ENCODE measurements at regions not wholly inside any gene's neighbourhood (a gene's known extent, or its start where the extent isn't known, plus 50 kb on each side); places are given as distances from the start of the nearest gene placed in this dataset. TPM values are rescaled to one million over a fixed set of nuclear protein-coding genes. Genes with fewer than 3 reads are reported as not detected.

DNA sequence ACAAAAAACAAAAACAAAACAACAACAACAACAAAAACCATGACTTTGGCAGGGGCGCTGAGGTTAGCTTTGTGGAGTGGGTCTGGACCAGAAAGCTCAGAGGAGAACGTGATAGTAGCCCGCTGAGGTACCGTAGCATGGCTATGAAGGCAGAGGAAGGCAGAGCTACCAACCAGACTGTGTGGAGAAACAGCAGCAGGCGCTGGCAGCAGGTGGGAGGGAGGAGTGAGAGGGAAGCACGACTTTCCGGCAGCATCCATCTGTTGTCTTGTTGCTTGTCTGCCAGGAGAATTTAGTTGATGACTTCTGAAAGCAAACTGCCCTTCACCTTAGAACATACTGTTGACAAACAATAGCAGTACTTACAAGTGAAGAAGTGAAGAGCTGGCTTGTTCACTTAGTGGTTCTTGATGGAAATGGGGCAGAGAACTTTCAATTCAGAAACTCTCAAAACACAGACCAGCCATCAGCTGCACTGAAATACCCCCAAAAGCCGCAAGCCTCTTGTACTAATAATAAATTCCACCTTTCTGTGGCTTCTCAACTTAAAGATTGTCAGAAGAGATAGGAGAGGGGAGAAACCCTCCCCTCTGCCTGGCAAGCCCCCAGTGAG lies 447.2 kb downstream of the SLITRK2 start:
- no peak overlapping the region for H3K27ac ChIP-seq (ENCODE audit: low read depth, low read length)
- no peak overlapping the region for H3K4ac ChIP-seq (ENCODE audit: low read depth, low read length)
- H3K27me3 ChIP-seq (ENCODE audit: insufficient read depth, low read length, poor library complexity), result no peaks in the 10 kb centered on the region
- DNase-seq, result no peak
- no peak overlapping the region for H4K5ac ChIP-seq (ENCODE audit: low read length)
- H4K8ac ChIP-seq (ENCODE audit: low read depth, low read length), result no peak overlapping the region
- H3K79me2 ChIP-seq (ENCODE audit: control insufficient read depth, insufficient read depth, low read length), result no peaks in the 10 kb centered on the region
- H2BK120ac ChIP-seq (ENCODE audit: low read depth, low read length), result no peak overlapping the region
- H3K9ac ChIP-seq (ENCODE audit: low read length), result no peak overlapping the region
- no peak overlapping the region for H3K56ac ChIP-seq (ENCODE audit: low read length)
- no peak overlapping the region for H2BK15ac ChIP-seq (replicated peaks; ENCODE audit: low read depth)
- no peak overlapping the region for H2AK5ac ChIP-seq (ENCODE audit: low read length)
- WGBS (ENCODE audit: extremely low coverage, insufficient coverage, low lambda C conversion rate), result no CpG with 5 or more reads among the region's 8 CpGs
- H3K4me2 ChIP-seq (ENCODE audit: low read length), result no peak overlapping the region
- H3K4me1 ChIP-seq (ENCODE audit: control insufficient read depth, low read depth, low read length), result no peaks in the 10 kb centered on the region
- no peak overlapping the region for H3K23ac ChIP-seq (ENCODE audit: low read length)
- H2BK5ac ChIP-seq (ENCODE audit: low read length), result no peak overlapping the region
- no peak overlapping the region for H3K18ac ChIP-seq (ENCODE audit: low read length)
- H3K79me1 ChIP-seq (ENCODE audit: low read length), result no peaks in the 10 kb centered on the region
- H3K36me3 ChIP-seq (ENCODE audit: control insufficient read depth, insufficient read depth, low read length), result no peaks in the 10 kb centered on the region
- no peak overlapping the region for H3K4me3 ChIP-seq (ENCODE audit: low read length)

DNA sequence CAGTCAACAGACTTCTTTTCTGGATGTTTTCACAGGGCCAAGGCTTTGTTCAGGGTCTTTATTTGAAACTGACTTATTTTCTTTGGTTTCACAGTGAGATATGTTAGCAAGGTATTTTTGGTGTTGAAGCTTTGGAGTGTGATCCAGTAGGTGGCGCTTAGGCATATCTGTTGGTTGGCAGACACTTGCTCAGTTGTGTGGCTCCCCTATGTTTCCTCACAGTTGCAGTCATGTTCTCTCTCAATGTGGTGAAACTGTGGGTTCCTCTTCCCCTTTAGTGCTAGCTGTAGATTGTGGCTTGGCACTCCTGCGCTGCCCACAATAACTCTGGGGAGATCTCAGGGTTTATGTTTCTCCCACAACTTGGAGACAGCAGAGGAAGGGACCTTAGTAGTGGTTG lies 460.8 kb downstream of the SLITRK2 start:
- H3K56ac ChIP-seq (ENCODE audit: low read length), result no peak overlapping the region
- H3K9ac ChIP-seq (ENCODE audit: low read length), result no peak overlapping the region
- no peak overlapping the region for H4K5ac ChIP-seq (ENCODE audit: low read length)
- no peak overlapping the region for H2BK15ac ChIP-seq (replicated peaks; ENCODE audit: low read depth)
- H3K4me1 ChIP-seq (ENCODE audit: control insufficient read depth, low read depth, low read length), result no peaks in the 10 kb centered on the region
- no peak overlapping the region for H3K4ac ChIP-seq (ENCODE audit: low read depth, low read length)
- H2BK120ac ChIP-seq (ENCODE audit: low read depth, low read length), result no peak overlapping the region
- no peak overlapping the region for H2BK5ac ChIP-seq (ENCODE audit: low read length)
- WGBS (ENCODE audit: extremely low coverage, insufficient coverage, low lambda C conversion rate), result no CpG with 5 or more reads among the region's 2 CpGs
- no peaks in the 10 kb centered on the region for H3K36me3 ChIP-seq (ENCODE audit: control insufficient read depth, insufficient read depth, low read length)
- no peak overlapping the region for H3K4me3 ChIP-seq (ENCODE audit: low read length)
- no peaks in the 10 kb centered on the region for H3K79me2 ChIP-seq (ENCODE audit: control insufficient read depth, insufficient read depth, low read length)
- peak; percentile 39 for DNase-seq
- no peak overlapping the region for H3K23ac ChIP-seq (ENCODE audit: low read length)
- no peak overlapping the region for H3K27ac ChIP-seq (ENCODE audit: low read depth, low read length)
- H4K8ac ChIP-seq (ENCODE audit: low read depth, low read length), result no peak overlapping the region
- no peaks in the 10 kb centered on the region for H3K79me1 ChIP-seq (ENCODE audit: low read length)
- H2AK5ac ChIP-seq (ENCODE audit: low read length), result no peak overlapping the region
- H3K27me3 ChIP-seq (ENCODE audit: insufficient read depth, low read length, poor library complexity), result no peaks in the 10 kb centered on the region
- H3K18ac ChIP-seq (ENCODE audit: low read length), result no peak overlapping the region
- no peak overlapping the region for H3K4me2 ChIP-seq (ENCODE audit: low read length)

Small RNAs in the stretch of these regions (small RNA-seq; reads per million reads assigned to genes)
- gene MIR888 (ENCODE audit: insufficient read depth) (not detected), gene MIR890 (ENCODE audit: insufficient read depth) (not detected), gene MIR891A (ENCODE audit: insufficient read depth) (1.4 reads per million), gene MIR891B (ENCODE audit: insufficient read depth) (not detected), gene MIR892A (ENCODE audit: insufficient read depth) (not detected), gene MIR892B (ENCODE audit: insufficient read depth) (not detected), gene MIR892C (ENCODE audit: insufficient read depth) (not detected)
